ENCODE measurements at regions not wholly inside any gene's neighbourhood (a gene's known extent, or its start where the extent isn't known, plus 50 kb on each side); places are given as distances from the start of the nearest gene placed in this dataset.

GRCh38 chr5:73336366-73336765, 112.2 kb downstream of the FOXD1 start:
- TF ChIP-seq POLR2A (IDR thresholded peaks at IDR 0.05), result no peak
- TF ChIP-seq CTCF (IDR thresholded peaks at IDR 0.05), result no peak
